Activated CD4-positive, alpha-beta T cell treated with anti-CD3 and anti-CD28 coated beads, Interleukin-10, Interleukin-2, amounts not matched to agents 100 ng/mL and 50 ng/mL, durations not matched to agents 16 hours and 8 hours (primary cell): ENCODE measurements at regions not wholly inside any gene's neighbourhood (a gene's known extent, or its start where the extent isn't known, plus 50 kb on each side); places are given as distances from the start of the nearest gene placed in this dataset.
A peak's percentile ranks its signal among the peaks of the same experiment; 100 is the strongest.

ENCODE experiments used
- DNase-seq: peaks from one replicate; pipeline ENCODE4 v3.0.0-alpha.2; 2020

- DNase-seq, result no peak
Measured at GRCh38 chr10:124346831-124347230, 71.9 kb downstream of the OAT start.

GRCh38 chr10:124345521-124345920 lies 73.2 kb downstream of the OAT start:
- DNase-seq, result no peak

GRCh38 chr10:124344931-124345330 lies 73.8 kb downstream of the OAT start:
- DNase-seq, result no peak

- no peak for DNase-seq
Measured at GRCh38 chr10:124344266-124344590, 74.5 kb downstream of the OAT start.

GRCh38 chr10:124343351-124344265 lies 75.1 kb downstream of the OAT start:
- no peak for DNase-seq

- DNase-seq, result no peak
Measured at GRCh38 chr10:124342821-124343170, 75.9 kb downstream of the OAT start.

GRCh38 chr10:124342136-124342820 lies 76.4 kb downstream of the OAT start:
- no peak for DNase-seq

GRCh38 chr10:124341768-124342135 lies 77.0 kb downstream of the OAT start:
- peak; percentile 70 for DNase-seq

- DNase-seq, result no peak
Measured at GRCh38 chr10:124340033-124340760, 78.5 kb downstream of the OAT start.

- no peak for DNase-seq
Measured at GRCh38 chr10:124339119-124340032, 79.3 kb downstream of the OAT start.

- DNase-seq, result no peak
Measured at GRCh38 chr10:124338276-124338925, 80.3 kb downstream of the OAT start.

GRCh38 chr10:124336186-124336585 lies 82.5 kb downstream of the OAT start:
- DNase-seq, result no peak

- DNase-seq, result no peak
Measured at GRCh38 chr10:124333931-124334330, 84.8 kb downstream of the OAT start.

- DNase-seq, result no peak
Measured at GRCh38 chr10:124332426-124332825, 86.3 kb downstream of the OAT start.

- no peak for DNase-seq
Measured at GRCh38 chr10:124329941-124330340, 88.8 kb downstream of the OAT start.

GRCh38 chr10:124329362-124329761 lies 89.4 kb downstream of the OAT start:
- DNase-seq, result no peak

GRCh38 chr10:124328477-124329220 lies 90.1 kb downstream of the OAT start:
- DNase-seq, result no peak

- DNase-seq, result no peak
Measured at GRCh38 chr10:124325998-124326636, 92.6 kb downstream of the OAT start.

GRCh38 chr10:124325633-124325914 lies 93.1 kb downstream of the OAT start:
- no peak for DNase-seq

- no peak for DNase-seq
Measured at GRCh38 chr10:124324856-124325632, 93.7 kb downstream of the OAT start.
